ENCODE measurements at regions not wholly inside any gene's neighbourhood (a gene's known extent, or its start where the extent isn't known, plus 50 kb on each side); places are given as distances from the start of the nearest gene placed in this dataset.

DNA sequence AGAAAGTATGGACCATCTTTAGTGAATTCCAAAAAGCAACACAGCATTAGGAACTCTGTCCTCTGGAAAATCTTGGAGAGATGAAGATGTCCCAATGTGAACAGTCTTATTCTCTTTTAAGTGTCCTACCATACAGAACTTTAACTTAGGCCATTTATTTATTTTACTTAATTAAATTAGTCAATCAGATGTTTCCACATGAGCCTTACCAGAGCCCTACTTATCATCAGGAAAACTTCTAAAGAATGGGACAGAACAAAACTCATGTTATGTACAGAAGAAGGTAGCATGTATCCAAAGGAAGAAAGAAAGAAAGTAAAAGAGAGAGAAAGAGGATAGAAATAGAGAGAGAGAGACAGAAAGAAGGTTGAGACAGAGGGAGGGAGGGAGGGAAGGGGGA lies 276.4 kb downstream of the ETV1 start:
- no peak for DNase-seq
- no peaks in the 10 kb centered on the region for H3K79me2 ChIP-seq (ENCODE audit: low read length)
- no peaks in the 10 kb centered on the region for H3F3A ChIP-seq (ENCODE audit: insufficient read depth, low read length)
- H4K20me1 ChIP-seq (ENCODE audit: insufficient read depth, low read length), result no peaks in the 10 kb centered on the region
- H3K4me3 ChIP-seq (ENCODE audit: low read length), result no peak overlapping the region
- H2AFZ ChIP-seq (ENCODE audit: low read length), result no peak overlapping the region
- no peak overlapping the region for H3K27ac ChIP-seq (ENCODE audit: low read length)
- H3K9ac ChIP-seq (ENCODE audit: low read length), result no peak overlapping the region
- no peaks in the 10 kb centered on the region for H3K9me2 ChIP-seq (replicated peaks; ENCODE audit: insufficient read depth, low read length)
- H3K9me3 ChIP-seq (replicated peaks; ENCODE audit: insufficient read depth, low read length), result no peaks in the 10 kb centered on the region
- H3K4me1 ChIP-seq (ENCODE audit: low read length), result no peaks in the 10 kb centered on the region
- no peak overlapping the region for H3K4me2 ChIP-seq (ENCODE audit: low read depth, low read length)
- no peaks in the 10 kb centered on the region for H3K36me3 ChIP-seq (replicated peaks; ENCODE audit: insufficient read depth, low read length)
- TF ChIP-seq EZH2 (optimal IDR thresholded peaks at IDR 0.05; ENCODE audit: low read depth, low read length) (no peak), EZH2phosphoT487 (IDR thresholded peaks at IDR 0.05; ENCODE audit: low read length) (no peak)
- TF ChIP-seq, protein P1, sequence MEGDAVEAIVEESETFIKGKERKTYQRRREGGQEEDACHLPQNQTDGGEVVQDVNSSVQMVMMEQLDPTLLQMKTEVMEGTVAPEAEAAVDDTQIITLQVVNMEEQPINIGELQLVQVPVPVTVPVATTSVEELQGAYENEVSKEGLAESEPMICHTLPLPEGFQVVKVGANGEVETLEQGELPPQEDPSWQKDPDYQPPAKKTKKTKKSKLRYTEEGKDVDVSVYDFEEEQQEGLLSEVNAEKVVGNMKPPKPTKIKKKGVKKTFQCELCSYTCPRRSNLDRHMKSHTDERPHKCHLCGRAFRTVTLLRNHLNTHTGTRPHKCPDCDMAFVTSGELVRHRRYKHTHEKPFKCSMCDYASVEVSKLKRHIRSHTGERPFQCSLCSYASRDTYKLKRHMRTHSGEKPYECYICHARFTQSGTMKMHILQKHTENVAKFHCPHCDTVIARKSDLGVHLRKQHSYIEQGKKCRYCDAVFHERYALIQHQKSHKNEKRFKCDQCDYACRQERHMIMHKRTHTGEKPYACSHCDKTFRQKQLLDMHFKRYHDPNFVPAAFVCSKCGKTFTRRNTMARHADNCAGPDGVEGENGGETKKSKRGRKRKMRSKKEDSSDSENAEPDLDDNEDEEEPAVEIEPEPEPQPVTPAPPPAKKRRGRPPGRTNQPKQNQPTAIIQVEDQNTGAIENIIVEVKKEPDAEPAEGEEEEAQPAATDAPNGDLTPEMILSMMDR (IDR thresholded peaks at IDR 0.05; ENCODE audit: low read length), result no peak
- H3K27me3 ChIP-seq (replicated peaks; ENCODE audit: insufficient read depth, low read length), result no peaks in the 10 kb centered on the region

DNA sequence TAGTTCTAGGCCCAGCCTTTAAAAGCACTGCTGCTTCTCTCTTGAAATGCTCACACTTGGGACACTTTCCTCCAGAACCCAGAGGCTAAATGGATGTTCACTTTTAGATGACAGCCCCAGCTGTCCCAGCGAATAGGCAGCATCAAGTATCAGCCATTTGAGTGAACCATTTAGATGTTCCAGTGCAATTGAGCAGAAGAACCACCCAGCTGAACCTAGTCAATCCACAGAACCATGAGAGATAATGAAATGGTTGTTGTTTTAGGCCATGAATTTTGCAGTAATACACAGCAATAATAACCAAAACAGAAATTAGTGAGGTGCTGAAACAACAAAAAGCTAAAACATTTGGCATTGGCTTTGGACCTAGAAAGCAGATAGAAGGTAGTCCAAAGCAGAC lies 273.9 kb downstream of the ETV1 start:
- TF ChIP-seq EZH2phosphoT487 (IDR thresholded peaks at IDR 0.05; ENCODE audit: low read length), result no peak
- no peak for TF ChIP-seq EZH2 (optimal IDR thresholded peaks at IDR 0.05; ENCODE audit: low read depth, low read length)
- TF ChIP-seq, protein P1 (IDR thresholded peaks at IDR 0.05; ENCODE audit: low read length), result no peak
- no peaks in the 10 kb centered on the region for H3K9me2 ChIP-seq (replicated peaks; ENCODE audit: insufficient read depth, low read length)
- no peak overlapping the region for H3K27ac ChIP-seq (ENCODE audit: low read length)
- no peaks in the 10 kb centered on the region for H3K36me3 ChIP-seq (replicated peaks; ENCODE audit: insufficient read depth, low read length)
- no peaks in the 10 kb centered on the region for H3K9me3 ChIP-seq (replicated peaks; ENCODE audit: insufficient read depth, low read length)
- H4K20me1 ChIP-seq (ENCODE audit: insufficient read depth, low read length), result no peaks in the 10 kb centered on the region
- no peak overlapping the region for H3K4me2 ChIP-seq (ENCODE audit: low read depth, low read length)
- H3K27me3 ChIP-seq (replicated peaks; ENCODE audit: insufficient read depth, low read length), result no peaks in the 10 kb centered on the region
- no peak overlapping the region for H2AFZ ChIP-seq (ENCODE audit: low read length)
- H3K79me2 ChIP-seq (ENCODE audit: low read length), result no peaks in the 10 kb centered on the region
- no peak overlapping the region for H3K4me3 ChIP-seq (ENCODE audit: low read length)
- H3F3A ChIP-seq (ENCODE audit: insufficient read depth, low read length), result no peaks in the 10 kb centered on the region
- H3K9ac ChIP-seq (ENCODE audit: low read length), result no peak overlapping the region
- no peak for DNase-seq
- no peaks in the 10 kb centered on the region for H3K4me1 ChIP-seq (ENCODE audit: low read length)

DNA sequence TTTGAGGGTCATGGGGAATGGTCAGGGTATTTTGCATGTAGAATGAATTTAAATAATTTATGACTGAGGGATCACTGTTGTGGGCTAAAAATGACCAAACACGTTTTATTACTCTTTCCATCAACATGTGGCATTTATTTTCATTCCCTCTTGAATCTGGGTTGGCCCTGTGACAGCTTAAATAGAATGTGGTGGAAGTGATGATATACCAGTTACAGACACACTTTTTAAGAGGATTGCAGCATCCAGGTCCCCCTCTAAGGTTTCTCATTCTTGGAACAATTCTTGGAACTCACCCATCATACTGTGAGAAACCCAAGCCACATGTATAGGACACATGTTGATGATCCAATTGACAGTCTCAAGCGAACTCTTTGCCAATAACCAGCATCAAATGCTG lies 272.4 kb downstream of the ETV1 start:
- Histone ChIP-seq H3K79me2 (ENCODE audit: low read length) (no peaks in the 10 kb centered on the region), H3K27me3 (replicated peaks; ENCODE audit: insufficient read depth, low read length) (no peaks in the 10 kb centered on the region), H3F3A (ENCODE audit: insufficient read depth, low read length) (no peaks in the 10 kb centered on the region), H3K27ac (ENCODE audit: low read length) (no peak overlapping the region), H3K9me3 (replicated peaks; ENCODE audit: insufficient read depth, low read length) (no peaks in the 10 kb centered on the region), H3K4me3 (ENCODE audit: low read length) (no peak overlapping the region), H3K4me2 (ENCODE audit: low read depth, low read length) (no peak overlapping the region), H4K20me1 (ENCODE audit: insufficient read depth, low read length) (no peaks in the 10 kb centered on the region), H3K4me1 (ENCODE audit: low read length) (no peaks in the 10 kb centered on the region), H3K36me3 (replicated peaks; ENCODE audit: insufficient read depth, low read length) (no peaks in the 10 kb centered on the region), H3K9me2 (replicated peaks; ENCODE audit: insufficient read depth, low read length) (no peaks in the 10 kb centered on the region), H2AFZ (ENCODE audit: low read length) (no peak overlapping the region), H3K9ac (ENCODE audit: low read length) (no peak overlapping the region)
- TF ChIP-seq EZH2phosphoT487 (IDR thresholded peaks at IDR 0.05; ENCODE audit: low read length), result no peak
- no peak for TF ChIP-seq EZH2 (optimal IDR thresholded peaks at IDR 0.05; ENCODE audit: low read depth, low read length)
- TF ChIP-seq, protein P1 (IDR thresholded peaks at IDR 0.05; ENCODE audit: low read length), result no peak
- no peak for DNase-seq
